ENCODE measurements at regions not wholly inside any gene's neighbourhood (a gene's known extent, or its start where the extent isn't known, plus 50 kb on each side); places are given as distances from the start of the nearest gene placed in this dataset.
"Not testable (repeated sequence)": the region's sequence is repeated elsewhere in the genome, so short reads cannot be mapped to it uniquely, and the experiment has no call there.

GRCh38 chr5:67676863-67677262 lies 480.3 kb upstream of the CD180 start:
- DNase-seq: no peak

DNA sequence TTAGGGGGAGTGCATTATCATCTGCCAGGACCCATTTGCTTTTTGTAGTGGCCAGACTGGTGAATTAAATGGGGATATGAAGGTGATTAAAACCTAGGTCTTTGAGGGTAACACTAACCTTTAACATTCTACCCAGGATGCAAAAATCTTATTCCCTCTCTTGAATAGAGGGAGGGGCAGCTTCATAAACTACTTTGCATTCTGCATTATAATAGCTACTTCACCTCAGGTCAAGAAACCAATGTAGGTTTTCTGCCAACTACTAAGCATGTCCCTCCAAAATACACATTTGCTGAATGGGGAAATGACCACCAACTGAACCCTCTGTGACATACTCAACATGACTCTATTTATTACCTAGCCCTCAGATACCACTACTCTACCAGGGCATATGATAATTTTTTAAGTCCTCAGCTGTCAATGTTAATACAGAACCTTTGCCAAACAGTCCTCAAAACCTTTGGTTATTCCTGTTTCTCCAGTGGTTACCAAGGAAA lies 477.6 kb upstream of the CD180 start:
- DNase-seq: no peak

- DNase-seq: no peak
Observed at GRCh38 chr5:67673618-67674017, 477.0 kb upstream of the CD180 start.

DNA sequence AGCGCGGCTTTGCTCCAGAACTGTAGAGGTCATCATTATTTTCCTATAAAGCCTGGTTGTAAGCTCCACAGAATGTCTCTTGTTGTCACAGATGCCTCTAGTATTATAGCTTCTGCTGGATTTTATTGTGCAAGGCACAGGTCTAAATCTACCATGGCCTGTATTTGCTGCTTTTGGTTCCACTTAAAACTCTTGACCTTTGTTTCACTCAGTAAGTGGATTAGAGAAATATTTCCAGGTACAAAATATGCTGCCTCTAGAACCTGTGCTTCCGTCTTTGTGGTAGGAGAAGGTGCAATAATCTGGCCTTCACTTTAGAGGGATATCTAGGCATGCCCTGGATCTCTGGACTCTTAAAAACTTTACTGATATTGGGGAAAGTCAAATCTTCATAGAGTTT lies 476.6 kb upstream of the CD180 start:
- DNase-seq: no peak

DNA sequence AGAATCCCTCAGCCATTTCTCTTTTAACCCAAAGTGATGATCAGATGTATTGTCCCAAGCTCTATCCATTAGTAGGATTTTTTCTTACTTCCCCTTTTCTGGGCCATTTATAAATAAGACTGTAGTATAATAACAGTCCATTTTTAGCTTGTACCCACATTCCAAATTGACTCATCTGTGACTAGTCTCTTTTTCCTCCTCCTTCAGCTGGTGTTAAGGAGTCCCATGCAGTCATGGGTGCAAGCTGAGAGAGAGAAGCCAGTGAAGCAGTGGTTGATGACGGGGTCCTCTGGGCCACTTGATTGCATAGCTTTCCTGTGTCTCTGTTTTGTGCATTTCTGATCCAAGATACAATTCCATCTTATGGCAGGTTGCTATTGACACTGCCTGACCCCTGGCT lies 476.0 kb upstream of the CD180 start:
- no peak for DNase-seq

DNA sequence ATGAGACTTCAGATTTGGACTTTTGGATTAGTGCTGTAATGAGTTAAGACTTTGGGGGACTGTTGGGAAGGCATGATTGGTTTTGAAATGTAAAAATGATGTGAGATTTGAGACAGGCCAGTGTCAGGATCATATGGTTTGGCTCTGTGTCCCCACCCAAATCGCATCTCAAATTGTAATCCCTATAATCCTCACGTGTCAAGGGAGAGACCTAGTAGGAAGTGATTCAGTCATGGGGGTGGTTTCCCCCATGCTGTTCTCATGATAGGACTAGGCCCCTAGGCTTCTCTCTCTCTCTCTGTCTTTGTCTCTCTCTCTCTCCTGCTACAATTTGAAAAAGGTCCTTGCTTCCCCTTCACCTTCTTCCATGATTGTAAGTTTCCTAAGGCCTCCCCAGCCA lies 473.3 kb upstream of the CD180 start:
- DNase-seq: no peak

DNA sequence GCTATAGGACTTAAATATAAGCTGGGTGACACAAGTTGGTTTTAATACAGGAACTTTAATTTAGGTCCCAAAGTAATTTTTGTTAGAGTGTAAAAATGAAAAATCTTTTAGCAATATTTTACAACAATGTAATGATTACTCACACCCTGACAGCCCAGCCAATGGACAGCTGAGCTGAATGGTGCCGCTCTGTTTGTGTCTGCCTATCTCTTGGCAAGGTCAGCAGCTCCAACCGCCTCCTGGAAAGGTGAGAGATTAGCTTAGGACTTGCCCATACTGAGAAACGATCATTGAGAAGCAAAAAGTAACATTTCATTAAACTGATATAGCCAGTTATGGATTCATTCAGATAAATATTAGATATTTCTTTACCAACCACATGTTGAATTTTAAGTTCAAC lies 463.6 kb upstream of the CD180 start:
- no peak for DNase-seq

DNA sequence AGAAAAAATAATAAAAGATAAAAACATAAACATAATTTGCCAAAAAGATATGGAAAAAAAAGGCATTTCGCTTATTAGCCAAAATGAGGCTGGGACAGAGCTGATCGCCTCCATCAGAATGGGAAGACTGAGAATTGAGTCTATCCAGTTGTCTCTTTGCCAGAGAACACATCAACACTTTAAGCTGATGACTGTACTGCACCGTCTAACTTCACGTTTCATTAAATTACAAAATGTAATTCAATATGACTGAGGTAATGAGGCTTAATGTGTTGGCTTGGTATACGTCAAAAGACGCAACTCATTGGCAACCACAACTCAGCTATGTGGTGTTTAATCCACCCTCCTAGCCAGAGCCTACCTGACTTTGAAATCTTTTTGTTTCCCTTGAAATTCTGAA lies 462.7 kb upstream of the CD180 start:
- DNase-seq: no peak

GRCh38 chr5:67657055-67657454 lies 460.5 kb upstream of the CD180 start:
- no peak for DNase-seq

GRCh38 chr5:67652201-67652600 lies 455.6 kb upstream of the CD180 start:
- DNase-seq: no peak

DNA sequence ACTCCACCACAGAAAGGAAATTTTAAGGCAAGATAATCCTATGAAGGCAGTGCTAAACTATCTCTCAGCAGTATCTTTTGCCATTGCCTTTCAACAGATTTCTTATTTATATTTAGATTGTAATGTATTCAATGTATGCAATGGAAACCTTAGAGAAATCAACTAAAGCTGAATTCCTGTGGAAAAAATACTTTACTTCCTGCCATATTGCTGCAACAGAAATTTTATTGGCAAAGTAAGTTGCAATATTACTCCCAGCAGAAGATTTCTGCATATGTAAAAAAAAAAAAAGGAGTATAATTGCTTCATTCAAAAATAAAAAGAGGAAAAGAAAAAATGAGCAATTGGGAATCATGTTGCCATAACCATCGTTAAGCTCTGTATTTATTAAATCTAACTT lies 454.6 kb upstream of the CD180 start:
- DNase-seq: no peak

DNA sequence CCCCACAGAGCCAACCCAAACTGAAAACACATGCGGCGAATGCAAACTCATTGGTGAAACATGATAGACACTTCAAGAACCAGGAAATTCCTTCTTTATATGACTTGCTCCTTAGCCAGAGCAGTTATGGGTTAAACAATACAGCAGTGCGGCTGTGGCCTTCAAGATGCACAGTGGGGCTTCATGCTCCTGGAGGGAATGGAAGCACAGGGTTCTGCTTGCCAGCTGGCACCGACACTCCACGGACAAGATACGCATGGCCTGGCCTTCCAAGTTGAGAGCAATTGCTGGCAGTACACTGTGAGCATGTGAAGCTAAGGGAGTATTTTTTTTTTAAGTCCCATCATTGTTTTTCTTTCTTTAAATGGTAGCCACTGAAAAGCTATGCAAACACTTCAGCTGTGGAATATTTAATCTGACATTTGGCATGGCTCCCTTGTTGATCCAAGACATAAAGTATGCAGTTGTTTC lies 451.6 kb upstream of the CD180 start:
- DNase-seq: no peak

DNA sequence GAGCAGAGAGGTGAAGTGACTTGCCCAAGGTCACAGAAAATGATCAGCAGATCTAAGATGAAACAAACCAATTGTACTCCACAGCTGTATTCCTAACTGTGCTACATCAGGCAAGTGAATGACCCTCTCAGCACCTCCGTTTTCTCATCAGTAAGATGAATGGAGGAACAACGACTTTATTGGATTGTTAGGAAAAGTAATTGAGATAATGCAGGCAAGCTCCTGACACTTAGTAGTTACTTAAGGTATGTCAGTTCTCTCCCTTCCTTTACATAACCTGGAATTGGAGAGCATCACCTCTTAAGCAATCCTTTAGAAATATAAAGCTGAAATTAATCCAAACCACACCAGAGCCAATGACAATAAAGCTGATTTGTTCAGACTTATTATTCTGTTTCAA lies 451.2 kb upstream of the CD180 start:
- DNase-seq: no peak

GRCh38 chr5:67644221-67644920 lies 447.8 kb upstream of the CD180 start:
- no peak for DNase-seq

GRCh38 chr5:67643536-67643935 lies 446.9 kb upstream of the CD180 start:
- no peak for DNase-seq

GRCh38 chr5:67639976-67640375 lies 443.4 kb upstream of the CD180 start:
- DNase-seq: no peak

GRCh38 chr5:67639313-67639712 lies 442.7 kb upstream of the CD180 start:
- no peak for DNase-seq

GRCh38 chr5:67636850-67637524 lies 440.4 kb upstream of the CD180 start:
- no peak for DNase-seq

DNA sequence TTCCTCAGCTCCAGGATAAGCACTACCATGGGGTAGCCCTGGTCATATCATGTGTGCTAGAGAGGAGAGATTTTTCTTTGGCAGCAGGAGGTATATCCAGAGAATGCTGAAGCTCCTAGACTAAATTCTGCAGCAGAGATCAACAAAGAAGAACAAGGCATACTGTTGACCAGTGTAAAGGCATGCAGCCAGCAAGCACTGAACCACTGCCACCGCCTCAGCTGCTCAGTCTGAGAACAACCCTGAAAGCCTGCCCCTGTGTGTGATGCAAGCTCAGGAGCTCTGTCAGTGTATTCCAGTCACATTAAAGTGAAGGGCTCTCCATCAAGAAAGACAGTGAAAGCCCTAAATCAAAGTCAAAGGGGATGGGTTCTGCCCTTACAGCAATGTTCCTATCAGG lies 439.5 kb upstream of the CD180 start:
- no peak for DNase-seq

- DNase-seq: not testable (repeated sequence)
Observed at GRCh38 chr5:67627079-67627478, 430.5 kb upstream of the CD180 start.

- DNase-seq: no peak
Observed at GRCh38 chr5:67623078-67623477, 426.5 kb upstream of the CD180 start.

GRCh38 chr5:67620424-67621397 lies 424.1 kb upstream of the CD180 start:
- DNase-seq: no peak

DNA sequence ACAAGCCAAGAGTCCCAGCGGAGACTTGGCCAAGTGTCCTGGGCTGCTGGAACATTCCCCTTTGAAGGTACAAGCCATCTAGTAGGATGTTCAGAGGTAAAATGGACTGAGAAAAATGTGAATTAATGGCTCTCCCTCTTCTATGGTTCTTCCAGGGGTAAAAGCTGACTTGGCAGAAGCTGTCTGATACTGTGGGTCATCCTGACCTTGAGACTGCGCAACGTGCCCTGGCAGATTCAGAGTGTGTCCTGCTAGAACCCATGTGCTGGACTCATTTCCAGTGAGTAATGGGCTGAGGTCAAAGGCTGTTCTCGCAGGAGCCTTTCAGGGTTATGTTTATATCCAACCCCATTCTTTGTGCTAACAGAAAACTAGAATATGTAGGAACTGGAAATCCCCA lies 423.0 kb upstream of the CD180 start:
- no peak for DNase-seq
